KMS-11 (cell line): ENCODE measurements at regions not wholly inside any gene's neighbourhood (a gene's known extent, or its start where the extent isn't known, plus 50 kb on each side); places are given as distances from the start of the nearest gene placed in this dataset.
"Not testable (repeated sequence)": the region's sequence is repeated elsewhere in the genome, so short reads cannot be mapped to it uniquely, and the experiment has no call there.

ENCODE experiments used
- H2AFZ ChIP-seq: fragments of 200-600 bp; sonication (generic); 2 replicates; pipeline ENCODE4 v1.6.1; 2016; ENCODE audit warnings: antibody characterized with exemption, mixed run types, low read depth
- H3K27ac ChIP-seq: fragments of 200-600 bp; sonication (generic); 2 replicates; pipeline ENCODE4 v1.6.1; 2016; ENCODE audit warnings: mild to moderate bottlenecking, mixed run types
- H3K27me3 ChIP-seq: fragments of 200-600 bp; sonication (generic); 2 replicates; pipeline ENCODE4 v1.6.1; 2017; ENCODE audit warnings: mild to moderate bottlenecking, low read depth, mixed run types, moderate library complexity; ENCODE audit not compliant: insufficient read depth
- H3K36me3 ChIP-seq: fragments of 200-600 bp; sonication (generic); 2 replicates; pipeline ENCODE4 v1.6.1; 2017; ENCODE audit warnings: mild to moderate bottlenecking, mixed run types; ENCODE audit not compliant: insufficient read depth
- H3K4me1 ChIP-seq: fragments of 200-600 bp; sonication (generic); 2 replicates; pipeline ENCODE4 v1.6.1; 2016; ENCODE audit warnings: mild to moderate bottlenecking, low read depth, mixed run types; ENCODE audit not compliant: poor library complexity, severe bottlenecking
- H3K4me2 ChIP-seq: fragments of 200-600 bp; sonication (generic); 2 replicates; pipeline ENCODE4 v1.7.0; 2016; ENCODE audit warnings: mild to moderate bottlenecking, mixed run types
- H3K4me3 ChIP-seq: fragments of 200-600 bp; sonication (generic); IDR thresholded peaks from 2 replicates; pipeline ENCODE4 v1.6.1; 2017; ENCODE audit warnings: low read depth, low read length, mixed read lengths; ENCODE audit not compliant: insufficient read depth
- H3K79me2 ChIP-seq: fragments of 200-600 bp; sonication (generic); 2 replicates; pipeline ENCODE4 v1.6.1; 2016; ENCODE audit warnings: low read depth, mixed run types; ENCODE audit not compliant: insufficient read depth
- H3K9ac ChIP-seq: fragments of 200-600 bp; sonication (generic); 2 replicates; pipeline ENCODE4 v1.6.1; 2016; ENCODE audit warnings: mild to moderate bottlenecking, mixed run types
- H4K20me1 ChIP-seq: fragments of 200-600 bp; sonication (generic); 2 replicates; pipeline ENCODE4 v1.6.1; 2016; ENCODE audit warnings: mild to moderate bottlenecking, mixed run types; ENCODE audit not compliant: insufficient read depth
- CTCF ChIP-seq: fragments of 200-600 bp; sonication (generic); conservative IDR thresholded peaks from 2 replicates; pipeline ENCODE4 v1.6.1; 2017; ENCODE audit warnings: low read depth, mild to moderate bottlenecking, antibody characterized with exemption, low read length, moderate library complexity, mixed read lengths

- no peaks in the 10 kb centered on the region for H3K36me3 ChIP-seq
Observed at GRCh38 chr4:116001291-116001690, 887.9 kb upstream of the NDST4 start.

GRCh38 chr4:115986573-115986972 is 873.2 kb upstream of the NDST4 start:
- no peak overlapping the region for H2AFZ ChIP-seq
- H3K4me3 ChIP-seq: no peak overlapping the region
- no peaks in the 10 kb centered on the region for H3K36me3 ChIP-seq

More at GRCh38 chr4:116001291-116001690, 887.9 kb upstream of the NDST4 start:
- Histone ChIP-seq H3K27ac (no peak overlapping the region), H3K4me1 (peaks cover 18% of the 10 kb centered on the region), H2AFZ (no peak overlapping the region), H3K4me2 (no peak overlapping the region), H3K79me2 (no peaks in the 10 kb centered on the region), H3K27me3 (no peaks in the 10 kb centered on the region), H3K4me3 (no peak overlapping the region), H3K9ac (no peak overlapping the region), H4K20me1 (no peaks in the 10 kb centered on the region)
- no peak for TF ChIP-seq CTCF

GRCh38 chr4:115975421-115976001 is 862.1 kb upstream of the NDST4 start:
- H3K27ac ChIP-seq, H4K20me1 ChIP-seq, H3K4me3 ChIP-seq, H3K27me3 ChIP-seq, H3K9ac ChIP-seq, H3K79me2 ChIP-seq, H3K4me2 ChIP-seq, H3K36me3 ChIP-seq, H2AFZ ChIP-seq, H3K4me1 ChIP-seq: not testable (repeated sequence)

More at GRCh38 chr4:115986573-115986972, 873.2 kb upstream of the NDST4 start:
- no peaks in the 10 kb centered on the region for H4K20me1 ChIP-seq
- no peaks in the 10 kb centered on the region for H3K27me3 ChIP-seq
- H3K79me2 ChIP-seq: no peaks in the 10 kb centered on the region
- no peak overlapping the region for H3K4me2 ChIP-seq
- H3K27ac ChIP-seq: no peak overlapping the region
- no peak overlapping the region for H3K9ac ChIP-seq
- H3K4me1 ChIP-seq: no peaks in the 10 kb centered on the region
- no peak for TF ChIP-seq CTCF

GRCh38 chr4:115973768-115974167 is 860.3 kb upstream of the NDST4 start:
- Histone ChIP-seq H3K4me3 (no peak overlapping the region), H3K79me2 (no peaks in the 10 kb centered on the region), H3K27ac (no peak overlapping the region), H2AFZ (no peak overlapping the region), H3K4me2 (no peak overlapping the region), H4K20me1 (no peaks in the 10 kb centered on the region), H3K9ac (no peak overlapping the region), H3K27me3 (no peaks in the 10 kb centered on the region), H3K36me3 (no peaks in the 10 kb centered on the region), H3K4me1 (no peaks in the 10 kb centered on the region)
- no peak for TF ChIP-seq CTCF

- Histone ChIP-seq H3K9ac (no peak overlapping the region), H3K4me1 (no peaks in the 10 kb centered on the region), H3K4me3 (no peak overlapping the region), H3K27me3 (no peaks in the 10 kb centered on the region), H3K27ac (no peak overlapping the region), H2AFZ (no peak overlapping the region), H3K79me2 (no peaks in the 10 kb centered on the region), H3K36me3 (no peaks in the 10 kb centered on the region), H3K4me2 (no peak overlapping the region), H4K20me1 (no peaks in the 10 kb centered on the region)
- TF ChIP-seq CTCF: no peak
Observed at GRCh38 chr4:115972967-115973366, 859.5 kb upstream of the NDST4 start.
